ENCODE measurements at regions not wholly inside any gene's neighbourhood (a gene's known extent, or its start where the extent isn't known, plus 50 kb on each side); places are given as distances from the start of the nearest gene placed in this dataset.
"Not testable (repeated sequence)": the region's sequence is repeated elsewhere in the genome, so short reads cannot be mapped to it uniquely, and the experiment has no call there.

DNA sequence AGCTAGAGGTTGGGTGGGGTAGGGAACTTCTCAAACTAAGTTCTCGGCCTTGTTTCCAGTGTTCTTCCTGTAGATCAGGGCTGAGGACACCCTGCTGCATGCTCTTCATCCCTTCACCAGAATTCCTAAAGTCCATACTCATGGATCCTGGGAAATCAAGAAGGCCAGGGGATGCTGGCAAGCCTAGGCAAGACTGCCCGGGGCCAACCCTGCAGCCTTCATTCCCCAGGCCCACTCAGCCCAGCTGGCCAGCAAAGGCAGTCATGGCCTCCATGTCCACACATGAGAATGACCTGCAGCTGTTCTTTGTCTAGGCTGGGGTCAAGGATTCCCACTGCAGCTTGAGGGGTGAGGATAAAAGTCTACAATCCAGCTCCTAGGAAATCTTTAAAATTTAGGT, 109.3 kb upstream of the ETV6 start:
- no peak for DNase-seq

DNA sequence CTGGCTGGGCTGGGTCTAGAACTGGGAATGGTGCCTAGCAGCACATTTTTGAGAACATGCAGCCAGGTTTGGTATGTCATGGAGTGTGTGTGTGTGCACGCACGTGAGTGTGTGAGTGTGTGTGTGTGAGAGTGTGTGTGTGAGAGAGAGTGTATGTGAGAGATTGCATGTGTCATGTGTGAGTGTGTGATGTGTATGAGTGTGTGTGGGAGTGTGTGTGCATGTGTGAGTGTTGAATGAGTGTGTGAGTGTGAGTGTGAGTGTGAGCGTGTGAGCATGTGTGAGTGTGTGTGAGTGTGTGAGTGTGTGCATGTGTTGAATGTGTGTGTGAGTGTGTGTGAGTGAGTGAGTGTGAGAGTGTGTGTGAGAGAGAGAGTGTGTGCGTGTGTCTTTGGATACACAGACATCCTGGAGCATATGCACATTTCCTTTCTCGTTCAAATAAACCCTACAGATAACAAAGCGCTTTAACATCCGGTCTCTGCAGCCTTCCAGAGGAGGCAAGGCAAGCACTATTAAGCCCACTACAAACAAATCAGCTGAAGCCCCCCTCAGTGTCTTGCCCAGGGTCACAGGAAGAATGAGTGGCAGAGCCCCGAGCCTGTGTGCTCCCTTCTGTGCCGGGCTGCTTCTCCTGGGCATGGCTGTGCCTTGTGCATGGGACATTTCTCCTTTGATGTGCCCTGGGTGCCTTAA, 108.7 kb upstream of the ETV6 start:
- no peak for DNase-seq

DNA sequence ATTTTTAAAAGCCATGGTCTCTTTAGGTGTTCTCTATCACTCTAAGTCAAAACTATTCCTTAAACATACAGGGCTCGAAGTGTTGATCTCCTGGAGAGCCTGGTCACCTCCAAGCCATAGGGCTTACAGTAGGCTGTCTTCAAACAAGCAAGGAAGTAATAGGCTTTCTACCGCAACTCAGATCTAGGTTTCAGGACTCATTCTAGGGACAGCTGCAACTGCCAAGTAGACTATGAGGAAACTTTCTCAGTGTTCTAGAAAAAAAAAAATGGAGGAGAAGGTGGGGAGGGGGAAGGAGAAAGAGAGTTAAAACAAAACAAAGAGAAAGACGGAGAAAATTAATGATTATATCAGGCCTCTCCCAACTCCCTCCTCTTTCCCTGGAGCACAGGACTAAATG, 106.9 kb upstream of the ETV6 start:
- DNase-seq, result no peak

DNA sequence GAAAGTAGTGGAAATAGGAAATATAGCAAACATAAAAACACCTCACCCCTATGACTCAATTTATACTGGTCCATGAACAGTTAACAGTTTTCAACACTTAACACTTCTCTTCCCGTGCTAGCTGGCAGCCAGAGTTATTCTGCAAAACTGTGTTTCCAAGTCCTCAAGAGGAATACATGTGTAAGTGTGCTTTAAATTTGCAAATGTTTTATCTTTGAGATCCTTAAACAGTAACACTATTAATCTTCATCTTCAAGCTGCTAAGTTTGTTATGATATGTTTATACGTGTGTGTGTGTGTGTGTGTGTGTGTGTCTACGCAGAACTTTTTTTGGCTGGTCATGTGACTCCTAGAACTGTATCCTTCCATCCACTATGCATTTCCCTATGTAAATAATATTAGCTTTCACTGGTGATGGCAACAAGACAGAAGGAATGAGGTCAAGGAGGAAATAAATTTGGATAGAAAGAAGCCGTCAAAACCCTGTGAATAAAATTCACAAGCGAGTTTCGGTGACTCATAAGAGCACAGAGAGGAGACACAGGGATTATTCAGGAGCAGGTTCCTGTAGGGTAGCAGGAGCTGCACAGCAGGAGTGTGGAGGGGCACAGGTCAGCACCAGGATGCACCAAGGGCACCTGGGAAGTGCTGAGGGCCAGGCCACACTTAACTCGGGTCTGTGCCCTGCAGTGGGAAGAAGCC, 105.9 kb upstream of the ETV6 start:
- DNase-seq, result no peak

DNA sequence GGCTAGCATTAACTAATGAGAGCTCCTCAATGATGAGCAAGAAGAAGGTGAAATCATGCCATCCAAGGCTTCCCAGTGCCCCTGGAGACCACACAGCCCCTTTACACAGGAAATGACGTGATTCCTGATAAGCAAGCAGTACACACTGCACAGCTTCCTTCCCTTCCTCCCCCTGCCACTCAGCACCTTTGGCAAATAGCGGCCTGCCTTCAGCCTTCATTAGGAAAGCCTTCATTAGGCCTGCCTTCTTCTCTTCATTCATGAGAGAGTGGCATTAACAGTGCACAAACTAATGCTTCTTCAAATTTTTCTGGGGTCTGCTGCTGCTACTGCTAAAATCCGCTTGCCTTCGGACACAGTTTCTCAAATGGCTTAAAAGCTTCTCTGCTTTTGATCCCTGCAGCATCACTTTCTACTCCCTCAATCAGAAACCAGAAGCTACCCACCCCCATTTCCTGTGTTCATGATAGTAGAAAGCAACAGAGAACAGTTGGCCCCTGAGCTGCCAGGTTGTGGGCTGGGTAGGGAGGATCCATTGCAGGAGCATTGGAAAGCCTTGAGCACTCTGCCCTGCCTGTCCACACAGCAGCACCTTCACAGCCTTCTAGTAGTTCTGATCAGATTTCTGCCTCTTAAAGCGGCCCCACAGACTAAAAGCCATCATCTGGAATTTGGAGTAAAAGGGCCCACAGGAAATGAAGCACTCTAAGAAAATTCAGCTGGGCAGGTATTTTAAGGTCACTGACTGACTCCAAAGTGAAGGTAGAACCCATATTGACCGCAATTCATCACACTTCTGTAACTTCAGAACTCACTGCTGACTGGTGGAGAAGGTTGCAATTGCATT, 103.8 kb upstream of the ETV6 start:
- DNase-seq, result peak; percentile 78

DNA sequence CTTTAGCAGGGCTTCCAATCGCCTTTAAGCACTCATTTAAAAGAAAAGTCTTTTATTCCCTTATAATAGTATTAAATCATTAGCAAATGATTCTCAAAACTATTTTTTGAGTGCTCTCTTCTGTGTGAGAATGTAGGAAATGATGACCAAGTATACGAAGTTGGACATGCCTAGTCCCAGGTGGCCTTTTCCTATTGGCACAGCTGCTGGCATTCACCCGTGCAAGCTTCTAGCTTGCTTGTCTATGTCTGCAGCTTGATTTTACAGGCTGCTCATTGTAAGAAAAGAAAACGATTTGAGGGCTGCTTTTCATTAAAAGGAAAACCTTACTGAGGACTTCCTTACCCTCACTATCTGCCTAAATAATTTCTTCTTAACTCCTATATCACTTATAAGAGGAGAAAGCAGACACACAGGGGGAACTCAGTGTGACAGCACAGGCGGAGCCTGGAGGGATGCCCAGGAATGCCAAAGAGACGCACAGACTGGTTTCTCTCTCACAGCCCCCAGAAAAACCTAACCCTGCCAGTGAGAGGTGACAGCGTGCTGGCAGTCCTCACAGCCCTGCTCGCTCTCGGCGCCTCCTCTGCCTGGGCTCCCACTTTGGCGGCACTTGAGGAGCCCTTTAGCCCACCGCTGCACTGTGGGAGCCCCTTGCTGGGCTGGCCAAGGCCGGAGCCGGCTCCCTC, 102.7 kb upstream of the ETV6 start:
- DNase-seq, result not testable (repeated sequence)

DNA sequence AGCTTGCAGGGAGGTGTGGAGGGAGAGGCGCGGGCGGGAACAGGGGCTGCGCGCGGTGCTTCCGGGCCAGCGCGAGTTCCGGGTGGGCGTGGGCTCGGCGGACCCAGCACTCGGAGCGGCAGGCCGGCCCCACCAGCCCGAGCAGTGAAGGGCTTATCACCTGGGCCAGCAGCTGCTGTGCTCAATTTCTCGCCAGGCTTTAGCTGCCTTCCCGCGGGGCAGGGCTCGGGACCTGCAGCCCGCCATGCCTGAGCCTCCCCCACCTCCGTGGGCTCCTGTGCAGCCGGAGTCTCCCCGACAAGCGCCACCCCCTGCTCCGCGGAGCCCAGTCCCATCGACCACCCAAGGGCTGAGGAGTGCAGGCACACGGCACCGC, 102.2 kb upstream of the ETV6 start:
- peak; percentile 77 for DNase-seq

DNA sequence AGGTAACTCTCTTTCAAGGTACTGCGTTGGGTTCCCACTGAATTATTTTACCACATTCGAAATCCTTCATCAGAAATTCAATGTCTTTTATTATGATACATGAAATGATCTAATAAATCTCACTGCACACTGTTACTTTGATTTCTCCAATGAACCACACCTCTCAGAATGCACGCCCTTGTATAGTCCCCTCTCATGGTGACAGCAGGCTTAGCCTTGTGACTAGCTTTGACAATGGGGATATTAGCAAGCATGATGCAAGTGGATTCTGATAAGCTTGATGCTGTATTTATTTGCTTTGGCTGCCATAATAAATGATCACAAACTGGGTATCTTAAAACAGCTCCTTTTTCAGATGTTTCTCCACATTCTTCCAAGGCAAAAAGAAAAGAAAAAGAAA, 100.4 kb upstream of the ETV6 start:
- DNase-seq, result no peak

DNA sequence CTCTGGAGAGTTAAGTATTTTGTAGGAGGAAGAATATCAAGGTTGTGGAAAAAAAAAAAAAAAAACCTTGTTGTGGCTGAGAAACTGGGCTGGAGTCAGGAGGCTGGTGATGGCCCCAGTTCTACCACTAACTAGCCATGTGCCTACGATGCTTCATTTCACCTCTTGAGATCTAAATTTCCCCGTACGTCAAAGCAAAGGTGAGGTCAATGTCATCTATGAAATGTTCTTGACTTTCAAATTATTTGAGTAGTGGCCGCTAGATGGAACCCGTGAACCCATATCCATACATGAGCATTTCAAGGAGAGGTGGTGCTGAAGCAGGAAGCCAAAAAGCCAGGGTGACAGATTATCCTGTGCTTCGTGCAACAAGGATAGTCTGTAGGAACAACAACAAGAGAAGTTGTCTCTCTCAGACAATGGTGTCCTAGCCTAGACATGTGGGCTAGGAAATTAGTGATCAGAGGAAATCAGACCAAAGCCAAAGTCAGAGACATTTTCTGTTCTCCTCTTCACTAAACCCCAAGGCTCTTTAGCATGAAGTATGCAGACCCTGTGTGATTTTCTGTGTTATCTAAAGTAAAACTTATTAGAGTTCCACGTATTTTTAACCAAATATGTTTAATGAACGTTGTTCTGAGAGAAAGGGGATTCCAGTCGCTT, 95.5 kb upstream of the ETV6 start:
- DNase-seq, result no peak

DNA sequence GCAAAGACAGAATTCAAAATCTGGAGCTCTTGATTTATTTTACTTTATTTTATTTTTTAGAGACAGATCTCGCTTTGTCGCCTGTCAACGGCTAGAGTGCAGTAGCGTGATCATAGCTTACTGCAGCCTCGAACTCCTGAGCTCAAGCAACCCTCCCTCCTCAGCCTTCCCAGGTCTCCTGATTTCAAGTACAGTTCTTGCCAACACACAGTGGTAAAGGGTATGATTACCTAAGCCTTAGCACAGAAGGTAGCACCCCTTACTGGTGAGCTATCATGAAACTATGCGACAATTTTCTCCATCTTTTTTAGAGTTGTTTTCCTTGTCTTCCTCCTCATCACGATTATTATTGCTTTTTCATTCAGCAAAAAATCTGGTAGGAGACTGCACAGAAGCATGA, 94.3 kb upstream of the ETV6 start:
- no peak for DNase-seq

DNA sequence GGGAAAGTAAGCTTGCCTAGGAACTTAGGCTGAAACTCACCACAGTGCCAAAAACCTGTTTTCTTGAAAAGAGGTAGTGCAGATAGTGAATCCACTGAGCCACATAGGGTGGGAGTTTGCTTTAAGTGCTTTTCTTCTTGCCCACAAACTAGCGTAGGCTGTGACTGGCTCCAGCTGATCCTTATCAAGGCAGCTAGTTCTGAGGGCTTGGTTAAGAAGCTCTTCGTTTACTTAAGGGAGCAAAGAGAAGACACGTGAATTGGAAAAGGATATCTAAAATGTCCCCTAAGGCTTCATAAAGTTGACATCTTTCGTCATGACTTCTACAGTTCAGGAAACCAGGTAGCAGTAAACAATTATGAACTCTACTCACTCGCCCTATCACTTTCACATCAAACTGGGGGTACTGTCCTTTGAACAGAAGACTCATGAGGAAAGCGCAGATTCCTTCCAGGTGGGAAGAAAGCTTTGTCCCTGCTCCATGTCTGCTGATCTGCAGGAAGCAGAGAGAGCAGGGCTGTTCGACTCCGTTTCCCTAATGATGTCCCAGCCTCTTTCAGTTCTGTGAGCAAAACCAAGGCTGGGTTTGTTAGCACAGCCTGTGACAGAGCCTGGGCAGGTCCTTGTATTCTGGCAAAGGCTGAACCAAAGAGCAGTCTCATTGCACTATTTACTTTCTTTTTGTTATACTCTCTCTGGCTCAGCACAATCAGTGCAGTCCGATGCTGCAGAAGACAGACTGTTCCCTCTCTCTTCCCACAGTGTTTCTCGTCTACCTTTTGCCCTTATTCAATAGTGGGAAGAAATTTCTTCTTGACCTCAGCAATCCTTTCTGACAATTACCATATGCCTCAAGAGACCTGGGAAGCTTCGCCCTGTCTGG, 93.5 kb upstream of the ETV6 start:
- no peak for DNase-seq

DNA sequence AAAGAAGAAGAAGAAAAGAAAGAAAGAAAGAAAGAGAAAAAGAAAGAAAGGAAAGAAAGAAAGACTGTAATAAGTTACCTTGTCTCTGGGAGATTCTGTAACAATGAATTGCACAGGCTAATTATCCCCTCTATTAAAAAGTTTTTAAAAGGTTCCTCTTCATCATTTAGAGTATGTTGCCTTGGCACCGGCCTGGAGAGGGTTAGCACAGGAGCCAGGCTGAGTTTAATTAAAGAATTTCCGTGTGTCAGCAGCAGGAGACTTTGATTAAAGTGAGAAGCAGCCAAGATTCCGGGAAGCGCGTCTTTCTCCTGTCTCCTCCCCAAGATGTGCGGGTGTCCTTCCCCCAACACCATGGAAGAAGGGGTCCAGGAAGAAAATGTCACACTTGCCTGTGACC, 92.8 kb upstream of the ETV6 start:
- no peak for DNase-seq

DNA sequence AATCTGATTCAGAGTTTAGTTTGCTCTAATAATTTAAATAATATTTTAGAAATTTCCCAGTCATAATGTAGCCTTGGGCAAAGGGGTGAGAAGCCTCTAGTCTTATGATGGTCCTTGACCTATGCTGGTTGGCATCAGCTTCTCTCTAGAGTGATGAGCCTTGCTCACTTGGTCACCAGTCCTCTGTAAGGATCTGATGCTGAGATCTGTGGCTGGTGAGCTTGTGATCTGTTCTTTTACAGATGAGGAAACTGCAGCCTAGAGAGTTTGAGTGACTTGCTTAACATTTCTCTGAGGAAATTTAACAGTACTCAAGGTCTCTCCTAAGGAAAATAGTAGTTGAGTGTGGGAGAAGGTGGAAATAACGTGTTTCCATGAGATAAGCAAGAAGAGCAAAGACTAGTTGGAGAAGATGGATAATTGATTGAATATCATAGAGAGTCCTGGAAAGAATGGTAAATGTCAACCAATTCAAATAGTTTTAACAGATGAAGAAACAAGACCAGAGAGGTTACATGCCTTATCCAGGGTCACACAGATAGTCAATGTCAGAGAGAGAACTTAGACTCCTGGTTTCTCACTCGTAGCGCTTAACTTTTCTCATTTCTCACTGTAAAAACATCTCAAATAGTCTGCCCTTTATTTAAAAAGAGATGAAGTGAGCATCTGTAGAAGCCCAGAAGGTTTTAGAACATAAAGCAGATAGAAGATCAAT, 89.7 kb upstream of the ETV6 start:
- no peak for DNase-seq

DNA sequence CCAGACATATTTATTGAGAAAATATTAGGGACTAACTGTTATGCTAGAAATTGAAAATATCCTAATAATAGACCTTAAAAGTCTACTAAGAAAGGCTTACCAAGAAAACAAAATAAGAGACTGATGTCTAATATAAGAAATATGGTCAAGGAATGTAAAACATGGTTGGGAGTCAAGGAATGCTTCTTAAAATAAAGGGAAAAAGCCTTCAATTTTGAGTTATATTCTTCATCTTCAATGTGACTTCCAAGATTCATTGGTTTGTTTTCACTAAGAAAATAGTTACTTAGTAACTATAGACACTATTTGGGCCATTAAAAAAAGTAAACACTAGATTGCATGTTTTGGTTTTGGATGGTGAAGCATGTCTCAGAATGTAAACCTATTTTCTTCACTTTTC, 88.1 kb upstream of the ETV6 start:
- DNase-seq, result no peak

DNA sequence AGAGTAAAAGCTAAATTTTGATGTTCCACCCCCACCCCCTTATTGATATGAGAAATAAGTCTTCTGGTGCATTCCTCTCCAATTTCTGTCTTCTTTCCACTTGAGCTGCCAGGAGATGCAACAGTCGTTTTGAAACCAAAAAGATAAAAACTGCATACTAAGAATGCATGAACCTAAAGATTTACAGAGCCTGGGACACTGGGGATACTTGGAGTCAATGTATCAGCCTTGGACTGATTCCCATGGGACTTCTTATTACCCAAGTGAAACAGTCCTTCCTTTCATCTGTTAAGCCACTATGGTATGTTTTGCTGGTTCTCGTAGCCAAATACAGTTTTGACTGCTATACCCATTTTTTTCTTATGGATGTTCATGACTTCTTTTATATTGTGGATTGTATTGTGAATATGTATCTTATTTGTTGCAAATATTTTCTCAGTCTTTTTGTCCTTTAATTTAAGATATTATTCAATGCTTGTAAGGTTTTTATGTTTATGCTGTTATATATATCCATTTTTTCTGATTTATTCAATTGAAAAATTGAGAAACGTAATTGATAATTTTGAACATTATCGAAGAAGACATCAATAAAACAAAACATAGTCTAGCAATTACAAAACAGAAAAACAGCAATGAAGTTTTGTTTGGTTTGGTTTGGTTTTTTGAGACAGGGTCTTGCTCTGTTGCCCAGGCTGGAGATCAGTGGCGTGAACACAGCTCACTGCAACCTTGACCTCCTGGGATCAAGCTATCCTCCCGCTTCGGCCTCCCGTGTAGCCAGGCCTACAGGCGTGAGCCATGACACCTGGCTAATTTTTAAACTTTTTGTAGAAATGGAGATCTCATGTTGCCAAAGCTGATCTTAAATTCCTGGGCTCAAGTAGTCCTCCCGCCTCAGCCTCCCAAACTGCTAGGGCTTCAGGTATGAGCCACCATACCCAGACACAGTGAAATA, 85.4 kb upstream of the ETV6 start:
- DNase-seq, result no peak

DNA sequence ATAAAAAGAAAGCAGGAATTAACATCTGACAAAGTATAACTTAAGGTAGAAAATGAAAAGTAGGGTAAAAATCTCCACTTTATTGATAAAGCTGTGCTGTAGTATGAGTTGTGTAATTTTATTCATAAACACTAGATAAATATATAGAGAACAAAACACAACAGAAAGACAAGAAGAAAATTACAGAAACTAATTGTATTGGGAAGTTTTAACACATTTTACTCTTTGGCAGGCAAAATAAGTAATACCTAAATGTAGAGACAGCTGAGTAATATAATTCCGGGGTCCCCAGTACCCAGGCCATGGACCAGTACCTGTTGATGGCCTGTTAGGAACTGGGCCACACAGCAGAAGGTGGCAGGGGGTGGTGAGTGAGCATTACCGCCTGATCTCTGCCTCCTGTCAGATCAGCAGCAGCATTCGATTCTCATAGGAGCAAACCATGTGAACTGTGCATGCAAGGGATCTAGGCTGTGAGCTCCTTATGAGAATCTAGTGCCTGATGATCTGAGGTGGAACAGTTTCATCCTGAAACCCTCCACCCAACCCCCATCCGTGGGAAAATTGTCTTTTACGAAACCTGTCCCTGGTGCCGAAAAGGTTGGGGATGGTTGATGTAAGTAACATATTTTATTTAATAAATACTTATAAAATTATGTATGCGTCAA, 84.4 kb upstream of the ETV6 start:
- DNase-seq, result no peak

DNA sequence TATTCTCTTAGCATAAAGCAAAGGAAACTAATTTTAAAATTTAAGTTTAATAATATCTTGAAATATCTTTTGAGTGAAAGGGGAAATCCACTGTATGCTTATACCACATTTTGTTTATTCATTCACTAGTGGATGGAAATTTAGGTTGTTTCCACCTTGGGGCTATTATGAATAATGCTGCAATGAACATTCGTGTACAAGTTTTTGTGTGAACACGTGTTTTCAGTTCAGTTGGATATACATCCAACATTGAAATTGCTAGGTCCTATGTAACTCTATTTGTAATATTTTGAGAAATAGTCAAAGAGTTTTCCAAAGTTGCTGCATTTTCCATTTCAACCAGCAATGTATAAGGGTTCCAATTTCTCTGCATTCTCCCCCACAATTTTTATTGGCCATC, 83.7 kb upstream of the ETV6 start:
- no peak for DNase-seq

DNA sequence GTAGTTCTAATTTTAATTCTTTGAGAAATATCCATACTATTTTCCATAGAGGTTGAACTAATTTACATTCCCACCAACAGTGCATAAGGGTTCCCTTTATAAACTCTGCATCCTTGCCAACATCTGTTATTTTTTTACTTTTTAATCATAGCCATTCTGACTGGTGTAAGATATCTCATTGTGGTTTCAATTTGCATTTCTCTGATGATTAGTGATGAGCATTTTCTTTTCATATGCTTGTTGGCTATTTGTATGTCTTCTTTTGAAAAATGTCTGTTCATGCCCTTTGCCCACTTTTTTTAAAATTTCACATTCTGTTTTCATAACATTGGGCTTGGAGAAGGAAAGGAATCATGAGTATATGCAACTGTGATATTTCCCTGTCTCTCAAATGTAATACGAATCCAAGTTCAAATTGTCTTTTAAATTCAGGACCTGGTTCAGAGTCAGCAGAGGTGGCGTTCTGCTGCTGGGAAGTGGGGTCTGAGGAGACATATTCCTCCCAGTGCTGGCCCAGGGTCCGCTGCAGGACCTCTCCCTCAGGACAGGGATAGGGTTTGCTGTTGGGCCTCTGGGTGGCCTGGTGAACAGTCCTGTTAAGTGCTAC, 81.2 kb upstream of the ETV6 start:
- no peak for DNase-seq
